Uterus (tissue), 3 donors: ENCODE measurements at regions not wholly inside any gene's neighbourhood (a gene's known extent, or its start where the extent isn't known, plus 50 kb on each side); places are given as distances from the start of the nearest gene placed in this dataset.

ENCODE experiments used
- DNase-seq, 2 donors: peaks; one replicate each; pipeline ENCODE4 v3.0.0-alpha.2; 2019 to 2020
- H3K27ac ChIP-seq, 2 donors: fragments of 200-600 bp; sonication (generic); 1 replicate in 1 of 2; 2 replicates in 1 of 2; pipeline ENCODE4 v1.5.1; 2016 to 2018
- H3K27me3 ChIP-seq, 2 donors: fragments of 200-600 bp; sonication (generic); one replicate each; pipeline ENCODE4 v1.5.1; 2018 to 2019; ENCODE audit warnings: control low read depth in 1 of 2
- H3K36me3 ChIP-seq, 2 donors: fragments of 200-600 bp; sonication (generic); one replicate each; pipeline ENCODE4 v1.5.1; 2019; ENCODE audit warnings: control low read depth in 1 of 2
- H3K4me1 ChIP-seq, 2 donors: fragments of 200-600 bp; sonication (generic); one replicate each; pipeline ENCODE4 v1.5.1; 2018 to 2019; ENCODE audit warnings: control low read depth in 1 of 2
- H3K4me3 ChIP-seq, 2 donors: fragments of 200-600 bp; sonication (generic); 1 replicate in 1 of 2; 2 replicates in 1 of 2; pipeline ENCODE4 v1.5.1; 2018 to 2019; ENCODE audit warnings: mild to moderate bottlenecking in 1 of 2
- H3K9me3 ChIP-seq, 2 donors: fragments of 200-600 bp; sonication (generic); one replicate each; pipeline ENCODE4 v1.5.1; 2019; ENCODE audit warnings: control low read depth in 1 of 2
- POLR2A ChIP-seq, 2 donors: fragments of 450-650 bp; IDR thresholded peaks; one replicate each; pipeline ENCODE4 v1.6.1; 2016; ENCODE audit warnings: antibody characterized with exemption in 2 of 2, mild to moderate bottlenecking in 1 of 2, moderate library complexity in 1 of 2
- intact Hi-C: fragments of 100-400 bp; cut with DNase I; formaldehyde crosslinking; loops from one replicate; pipeline ENCODE4 v1.15.1; 2023; ENCODE audit warnings: low total_unique reads
- TF ChIP-seq, protein P1 (sequence below), 4 experiments: fragments of 200-600 bp in 2 of 4; fragments of 450-650 bp in 2 of 4; sonication (generic) in 2 of 4; IDR thresholded peaks; one replicate each; pipeline ENCODE4 v1.5.1; 2016 to 2019; ENCODE audit warnings: antibody characterized with exemption in 4 of 4, mild to moderate bottlenecking in 2 of 4, moderate library complexity in 1 of 4
- donor health status: DM: yes; HTN: yes; CAD: no.

DNA sequence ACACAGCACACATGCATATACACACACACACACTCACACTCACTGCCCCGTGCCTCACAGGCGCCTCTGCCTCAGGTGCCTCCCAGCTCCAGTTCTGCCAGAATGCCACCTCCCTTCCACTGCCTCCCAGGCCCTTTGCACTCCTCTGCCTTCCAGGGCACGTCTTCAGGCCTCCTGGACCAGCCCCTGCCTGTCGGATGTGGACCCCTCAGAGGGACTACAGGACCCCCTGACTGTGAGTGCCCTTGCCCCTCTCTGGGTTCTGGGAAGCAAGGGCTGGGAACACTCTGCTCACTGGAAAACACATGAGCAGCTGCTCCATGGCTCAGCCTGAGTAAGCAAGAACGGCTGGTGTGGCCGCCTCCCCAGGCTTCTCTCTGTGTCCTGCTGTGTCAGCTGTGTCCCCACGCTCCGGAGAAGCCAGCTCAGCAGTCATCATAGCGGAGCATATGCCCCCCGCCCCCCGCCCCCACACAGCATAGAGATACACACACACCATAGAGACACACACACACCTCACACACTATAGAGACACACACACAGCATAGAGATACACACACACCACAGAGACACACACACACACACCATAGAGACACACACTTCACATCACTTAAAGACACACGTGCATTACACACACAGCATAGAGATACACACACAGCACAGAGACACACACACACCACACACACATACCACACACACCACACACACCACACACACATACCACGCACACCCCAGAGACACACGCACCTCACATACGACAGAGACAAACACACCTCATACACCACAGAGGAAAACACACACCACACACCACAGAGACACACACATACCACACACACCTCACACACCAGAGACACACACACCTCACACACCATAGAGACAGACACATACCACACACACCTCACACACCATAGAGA lies 271.3 kb downstream of the CYRIA start:
- Histone ChIP-seq H3K4me3 (no peak overlapping the region), H3K27ac (no peak overlapping the region), H3K4me1 (no peaks in the 10 kb centered on the region), H3K9me3 (no peaks in the 10 kb centered on the region), H3K27me3 (no peaks in the 10 kb centered on the region), H3K36me3 (no peaks in the 10 kb centered on the region)
- TF ChIP-seq POLR2A (IDR thresholded peaks at IDR 0.05), result no peak
- TF ChIP-seq, protein P1, sequence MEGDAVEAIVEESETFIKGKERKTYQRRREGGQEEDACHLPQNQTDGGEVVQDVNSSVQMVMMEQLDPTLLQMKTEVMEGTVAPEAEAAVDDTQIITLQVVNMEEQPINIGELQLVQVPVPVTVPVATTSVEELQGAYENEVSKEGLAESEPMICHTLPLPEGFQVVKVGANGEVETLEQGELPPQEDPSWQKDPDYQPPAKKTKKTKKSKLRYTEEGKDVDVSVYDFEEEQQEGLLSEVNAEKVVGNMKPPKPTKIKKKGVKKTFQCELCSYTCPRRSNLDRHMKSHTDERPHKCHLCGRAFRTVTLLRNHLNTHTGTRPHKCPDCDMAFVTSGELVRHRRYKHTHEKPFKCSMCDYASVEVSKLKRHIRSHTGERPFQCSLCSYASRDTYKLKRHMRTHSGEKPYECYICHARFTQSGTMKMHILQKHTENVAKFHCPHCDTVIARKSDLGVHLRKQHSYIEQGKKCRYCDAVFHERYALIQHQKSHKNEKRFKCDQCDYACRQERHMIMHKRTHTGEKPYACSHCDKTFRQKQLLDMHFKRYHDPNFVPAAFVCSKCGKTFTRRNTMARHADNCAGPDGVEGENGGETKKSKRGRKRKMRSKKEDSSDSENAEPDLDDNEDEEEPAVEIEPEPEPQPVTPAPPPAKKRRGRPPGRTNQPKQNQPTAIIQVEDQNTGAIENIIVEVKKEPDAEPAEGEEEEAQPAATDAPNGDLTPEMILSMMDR (IDR thresholded peaks at IDR 0.05), result no peak
- no peak for DNase-seq
- intact Hi-C loops, result no loop called here

DNA sequence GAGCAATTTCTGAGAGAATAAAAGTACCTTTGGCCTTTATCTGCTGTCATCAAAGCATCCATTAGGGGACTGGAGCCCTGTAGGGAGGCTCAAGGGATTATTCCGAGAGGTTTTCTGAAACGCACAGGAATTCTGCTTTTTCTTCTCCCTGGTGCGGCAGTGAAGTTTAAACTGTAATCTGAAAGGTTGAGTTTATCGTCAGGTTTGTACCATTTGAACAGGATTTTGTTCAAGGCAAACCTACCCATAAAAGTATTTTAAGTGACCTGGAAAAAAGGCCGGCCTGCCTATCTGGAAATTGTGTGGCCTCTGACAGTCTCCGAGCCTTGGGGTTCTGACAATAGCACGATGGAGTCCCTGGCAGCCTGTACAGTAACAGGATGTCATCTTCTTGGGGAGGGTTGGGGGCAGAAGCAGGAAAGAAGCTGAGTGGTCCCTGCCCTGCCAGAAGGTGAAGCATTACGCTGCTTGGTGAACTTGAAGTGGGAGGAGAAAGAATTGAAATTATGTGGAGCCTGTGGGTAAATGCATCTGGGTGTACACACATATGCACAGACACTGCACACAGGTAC lies 272.0 kb downstream of the CYRIA start:
- DNase-seq, result no peak
- Histone ChIP-seq H3K9me3 (no peaks in the 10 kb centered on the region), H3K27me3 (no peaks in the 10 kb centered on the region), H3K27ac (no peak overlapping the region), H3K4me3 (no peak overlapping the region), H3K4me1 (no peaks in the 10 kb centered on the region), H3K36me3 (no peaks in the 10 kb centered on the region)
- intact Hi-C loops, result no loop called here
- no peak for TF ChIP-seq POLR2A (IDR thresholded peaks at IDR 0.05)
- TF ChIP-seq, protein P1 (IDR thresholded peaks at IDR 0.05), result no peak

DNA sequence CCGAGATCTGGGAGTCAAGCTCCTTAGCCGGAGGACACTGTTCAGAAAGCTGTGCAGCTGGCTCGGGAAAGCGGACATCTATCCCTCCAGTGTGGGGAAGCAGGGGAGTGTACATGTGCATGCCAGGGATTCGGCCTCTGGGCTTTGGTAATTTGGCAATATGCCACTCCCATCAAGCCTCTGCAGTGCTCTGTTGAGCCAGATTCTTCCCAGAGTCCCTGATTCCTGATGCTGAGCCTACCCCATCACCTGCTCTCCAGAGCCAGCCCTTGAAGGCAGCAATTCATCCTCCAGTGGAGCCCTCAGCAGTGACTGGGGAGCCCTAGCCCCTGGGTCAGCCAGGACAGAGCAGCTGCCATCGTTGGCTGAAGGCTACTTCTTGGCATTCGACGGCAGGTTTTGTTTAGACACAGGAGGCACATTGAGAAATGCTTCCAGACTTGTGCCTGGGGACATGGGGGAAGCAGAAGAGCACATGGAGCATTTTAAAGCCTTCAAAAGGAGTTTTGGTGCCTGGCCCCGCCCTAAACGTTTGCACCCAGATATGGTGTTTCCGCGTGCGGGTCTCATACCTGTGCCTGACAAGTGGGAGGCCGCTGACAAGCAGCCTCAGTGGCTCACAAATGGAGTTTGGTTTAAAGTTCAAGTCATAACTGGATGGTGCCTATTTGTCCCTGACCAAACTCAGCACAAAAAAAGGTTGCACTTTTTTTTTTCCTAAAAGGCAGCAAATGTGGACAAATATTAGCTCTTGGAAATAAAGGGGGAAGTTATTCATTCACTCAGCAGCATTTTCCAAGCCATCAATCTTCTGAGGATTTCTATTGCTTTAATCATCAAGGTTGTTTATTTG lies 272.8 kb downstream of the CYRIA start:
- no peak for TF ChIP-seq POLR2A (IDR thresholded peaks at IDR 0.05)
- TF ChIP-seq, protein P1 (IDR thresholded peaks at IDR 0.05), result no peak
- H3K36me3 ChIP-seq, result no peaks in the 10 kb centered on the region
- intact Hi-C loops, result no loop called here
- no peak overlapping the region for H3K4me3 ChIP-seq
- no peaks in the 10 kb centered on the region for H3K27me3 ChIP-seq
- no peaks in the 10 kb centered on the region for H3K9me3 ChIP-seq
- no peaks in the 10 kb centered on the region for H3K4me1 ChIP-seq
- no peak for DNase-seq
- H3K27ac ChIP-seq, result no peak overlapping the region

DNA sequence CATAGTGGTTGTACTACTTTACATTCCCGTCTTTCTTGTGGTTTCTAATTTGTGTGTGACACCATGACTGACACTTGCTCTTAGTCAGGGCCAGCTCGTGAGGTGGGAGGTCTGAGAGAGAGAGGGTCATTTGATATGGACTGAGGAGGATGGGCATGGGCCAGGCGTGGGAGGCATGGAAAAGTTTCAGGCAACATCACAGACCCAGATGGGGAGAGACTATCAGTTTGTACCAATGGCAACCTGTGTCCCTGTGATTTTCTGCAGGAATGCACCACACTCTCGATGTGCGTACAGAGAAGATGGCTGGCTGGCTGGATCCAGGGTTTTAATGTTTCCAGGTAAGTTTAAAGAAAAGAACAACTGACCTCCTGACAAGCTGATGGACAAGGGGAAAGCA lies 273.6 kb downstream of the CYRIA start:
- Histone ChIP-seq H3K27me3 (no peaks in the 10 kb centered on the region), H3K4me3 (no peak overlapping the region), H3K36me3 (no peaks in the 10 kb centered on the region), H3K9me3 (no peaks in the 10 kb centered on the region), H3K4me1 (no peaks in the 10 kb centered on the region), H3K27ac (no peak overlapping the region)
- TF ChIP-seq POLR2A (IDR thresholded peaks at IDR 0.05), result no peak
- TF ChIP-seq, protein P1 (IDR thresholded peaks at IDR 0.05), result no peak
- intact Hi-C loops, result no loop called here
- DNase-seq, result no peak
